Pancreas (tissue), 10 donors: ENCODE measurements at regions not wholly inside any gene's neighbourhood (a gene's known extent, or its start where the extent isn't known, plus 50 kb on each side); places are given as distances from the start of the nearest gene placed in this dataset.

Experiments used
- ATAC-seq, 4 donors: fragments of 200-7000 bp; cut with Tn5 transposase; one replicate each; pipeline versions ENCODE4 v1.8.0 to v1.9.1; 2020; ENCODE audit warnings: mild to moderate bottlenecking in 4 of 4, moderate library complexity in 4 of 4
- DNase-seq, 6 donors: peaks; one replicate each; pipeline ENCODE4 v3.0.0-alpha.2; 2020
- FAIRE-seq: peaks from 2 replicates; lab custom pipeline; 2012; peaks lifted over from hg19 to GRCh38; lab: Jason Lieb, UNC
- H3K27ac ChIP-seq, 4 donors: fragments of 200-600 bp; sonication (generic); 1 replicate in 3 of 4; 2 replicates in 1 of 4; pipeline versions ENCODE4 v1.5.0 to v1.8.0; 2020
- H3K27me3 ChIP-seq, 4 donors: fragments of 200-600 bp; one replicate each; pipeline ENCODE4 v1.8.0; 2021
- H3K36me3 ChIP-seq, 3 donors: fragments of 200-600 bp; sonication (generic) in 1 of 3; one replicate each; pipeline versions ENCODE4 v1.5.0 to v1.8.0; 2020 to 2021
- H3K4me1 ChIP-seq, 3 donors: fragments of 200-600 bp; one replicate each; pipeline ENCODE4 v1.8.0; 2021
- H3K4me3 ChIP-seq, 4 donors: fragments of 200-600 bp; sonication (generic) in 2 of 4; one replicate each; pipeline versions ENCODE4 v1.5.0 to v1.8.0; 2020 to 2021
- H3K9me3 ChIP-seq, 4 donors: fragments of 200-600 bp; one replicate each; pipeline ENCODE4 v1.8.0; 2021
- WGBS, 2 donors: extraction: QIAGEN DNeasy Blood & Tissue Kit; methylation state at CpG; one replicate each; pipeline ENCODE4 v1.1.7; 2013; 5-methylcytosine and 5-hydroxymethylcytosine counted together
- intact Hi-C, 3 donors: fragments of 100-400 bp; cut with DNase I; formaldehyde crosslinking; loops; one replicate each; pipeline versions ENCODE4 v1.11.1 to v1.14.2; 2022
- TF ChIP-seq, protein P1 (sequence below), 4 donors: fragments of 200-600 bp; sonication (generic) in 3 of 4; IDR thresholded peaks; one replicate each; pipeline versions ENCODE4 v1.5.0 to v1.8.0; 2021; ENCODE audit warnings: antibody characterized with exemption in 4 of 4
- donor health status: healthy with polysubstance abuse.
- donor health status: DM: no; HTN: no; CAD: no; lungs with moderate emphysema.
- donor health status: DM: no; HTN: no; CAD: no.
- donor health status: control.
- donor health status: control.
- donor health status: Bipolar disorder and iron deficiency.
- donor health status: DM: yes; HTN: yes; CAD: no.
- donor health status: DM: no; HTN: no; CAD: no.
- donor health status: DM: no; HTN: no; CAD: no.
- donor health status: DM: yes; HTN: yes; CAD: no.

DNA sequence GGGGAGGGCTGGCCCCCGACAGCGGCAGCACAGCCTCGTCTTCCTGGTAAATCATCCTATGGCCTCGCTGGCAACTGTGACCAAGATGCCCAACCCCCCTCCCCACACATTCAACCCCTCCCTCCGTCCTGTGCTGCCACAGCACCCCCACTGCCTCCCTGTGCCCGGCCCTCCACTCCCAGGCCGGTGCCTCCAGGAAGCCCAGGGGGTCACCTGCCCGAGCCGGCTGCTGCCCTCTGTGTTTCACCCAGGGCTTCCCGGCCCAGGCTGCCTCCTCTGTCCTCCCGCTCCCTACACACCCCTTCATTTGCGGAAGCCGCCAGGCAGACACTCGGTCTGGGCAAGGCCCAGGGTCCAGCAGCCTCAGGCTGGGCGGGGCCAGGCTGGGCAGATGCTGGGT, 188.6 kb downstream of the RBFOX3 start:
- FAIRE-seq (no peak), DNase-seq (no peak), ATAC-seq (no peak)
- WGBS, 2 donors = 41 to 59% methylated on average over 14 to 15 of the region's 15 CpGs
- no peaks in the 10 kb centered on the region for H3K4me1 ChIP-seq
- no peaks in the 10 kb centered on the region for H3K36me3 ChIP-seq
- H3K27ac ChIP-seq = no peak overlapping the region
- TF ChIP-seq, protein P1, sequence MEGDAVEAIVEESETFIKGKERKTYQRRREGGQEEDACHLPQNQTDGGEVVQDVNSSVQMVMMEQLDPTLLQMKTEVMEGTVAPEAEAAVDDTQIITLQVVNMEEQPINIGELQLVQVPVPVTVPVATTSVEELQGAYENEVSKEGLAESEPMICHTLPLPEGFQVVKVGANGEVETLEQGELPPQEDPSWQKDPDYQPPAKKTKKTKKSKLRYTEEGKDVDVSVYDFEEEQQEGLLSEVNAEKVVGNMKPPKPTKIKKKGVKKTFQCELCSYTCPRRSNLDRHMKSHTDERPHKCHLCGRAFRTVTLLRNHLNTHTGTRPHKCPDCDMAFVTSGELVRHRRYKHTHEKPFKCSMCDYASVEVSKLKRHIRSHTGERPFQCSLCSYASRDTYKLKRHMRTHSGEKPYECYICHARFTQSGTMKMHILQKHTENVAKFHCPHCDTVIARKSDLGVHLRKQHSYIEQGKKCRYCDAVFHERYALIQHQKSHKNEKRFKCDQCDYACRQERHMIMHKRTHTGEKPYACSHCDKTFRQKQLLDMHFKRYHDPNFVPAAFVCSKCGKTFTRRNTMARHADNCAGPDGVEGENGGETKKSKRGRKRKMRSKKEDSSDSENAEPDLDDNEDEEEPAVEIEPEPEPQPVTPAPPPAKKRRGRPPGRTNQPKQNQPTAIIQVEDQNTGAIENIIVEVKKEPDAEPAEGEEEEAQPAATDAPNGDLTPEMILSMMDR (IDR thresholded peaks at IDR 0.05) = no peak
- intact Hi-C loops = no loop called here
- H3K9me3 ChIP-seq = no peaks in the 10 kb centered on the region
- H3K27me3 ChIP-seq = no peaks in the 10 kb centered on the region
- no peak overlapping the region for H3K4me3 ChIP-seq

DNA sequence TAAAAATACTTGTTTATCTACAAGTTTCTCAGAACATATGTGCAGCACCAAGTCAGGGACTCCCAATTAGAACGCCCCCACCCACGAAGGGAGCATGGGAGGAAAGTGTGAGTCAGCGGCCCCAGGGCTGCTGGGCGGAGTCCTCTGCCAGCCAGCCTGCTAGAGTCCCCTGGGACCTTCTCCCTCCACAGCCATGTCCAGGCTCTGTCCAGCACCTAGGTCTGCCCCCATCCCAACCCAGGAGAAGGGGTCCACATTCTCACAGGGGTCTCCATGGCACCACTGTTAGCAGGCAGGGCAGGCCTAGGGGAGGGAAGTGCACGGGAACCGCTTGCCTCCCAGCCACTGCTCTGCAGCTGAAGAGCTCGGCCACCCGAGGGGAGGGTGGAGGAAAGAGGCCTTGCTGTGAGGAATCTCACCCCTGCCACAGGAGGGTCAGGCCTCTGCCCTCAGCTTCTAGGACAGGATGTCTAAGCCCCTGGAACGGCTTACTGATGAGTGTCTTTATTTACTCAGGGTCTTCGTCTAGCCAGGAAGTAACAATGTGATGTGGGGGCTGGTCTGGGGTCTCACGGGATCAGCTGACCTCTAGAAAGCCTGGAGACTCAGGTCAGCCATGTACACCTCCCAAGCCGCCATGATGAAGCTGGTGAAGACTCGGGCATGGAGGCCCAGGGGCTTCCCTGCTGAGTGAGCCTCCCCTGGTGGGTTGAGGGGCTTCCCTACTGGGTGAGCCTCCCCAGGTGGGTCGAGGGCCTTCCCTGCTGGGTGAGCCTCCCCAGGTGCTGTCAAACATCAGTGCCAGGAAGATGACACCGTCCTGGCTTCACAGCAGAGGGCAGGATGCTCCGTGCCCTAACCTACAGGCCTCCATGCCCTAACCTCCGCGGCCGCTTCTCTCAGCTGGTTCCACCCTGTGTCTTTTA, 190.3 kb downstream of the RBFOX3 start:
- DNase-seq (no peak), FAIRE-seq (no peak), ATAC-seq (no peak)
- no peaks in the 10 kb centered on the region for H3K27me3 ChIP-seq
- H3K9me3 ChIP-seq = no peaks in the 10 kb centered on the region
- TF ChIP-seq, protein P1 (IDR thresholded peaks at IDR 0.05) = no peak
- H3K27ac ChIP-seq = no peak overlapping the region
- no peaks in the 10 kb centered on the region for H3K36me3 ChIP-seq
- no peak overlapping the region for H3K4me3 ChIP-seq
- WGBS, 2 donors = 40 to 48% methylated on average over 19 of the region's 19 CpGs
- no peaks in the 10 kb centered on the region for H3K4me1 ChIP-seq
- intact Hi-C loops = no loop called here

GRCh38 chr17:79417476-79417988, 193.3 kb downstream of the RBFOX3 start:
- ATAC-seq = no peak
- FAIRE-seq = no peak
- Histone ChIP-seq H3K27me3 (peaks cover 0 to 10% (median 0%) of the 10 kb centered on the region in 4 donors), H3K9me3 (no peaks in the 10 kb centered on the region), H3K4me3 (no peak overlapping the region), H3K27ac (no peak overlapping the region), H3K36me3 (no peaks in the 10 kb centered on the region), H3K4me1 (no peaks in the 10 kb centered on the region)
- TF ChIP-seq, protein P1 (IDR thresholded peaks at IDR 0.05) = no peak
- DNase-seq = no peak
- 63 to 73% methylated on average over 14 of the region's 14 CpGs for WGBS, 2 donors
- intact Hi-C loops = no loop called here

DNA sequence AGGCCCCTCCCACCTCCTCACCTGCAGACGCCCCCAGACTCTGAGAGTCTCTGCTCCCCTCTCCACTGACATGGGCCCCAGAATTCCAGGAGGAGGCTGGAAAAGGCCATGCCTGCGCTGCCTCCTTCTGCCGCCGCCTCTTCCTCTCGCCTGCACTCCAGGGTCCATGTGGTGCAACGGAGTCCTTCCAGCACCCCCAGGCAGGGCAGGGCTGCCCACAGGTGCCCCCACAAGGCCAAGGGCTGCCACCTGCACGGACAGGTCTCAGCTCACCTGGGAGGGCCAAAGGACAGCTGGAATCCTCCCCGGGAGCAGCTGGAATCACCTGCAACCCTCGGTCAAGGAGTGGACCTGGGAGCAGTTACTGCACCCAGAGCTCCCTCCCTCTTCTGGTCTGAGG, 194.9 kb downstream of the RBFOX3 start:
- TF ChIP-seq, protein P1 (IDR thresholded peaks at IDR 0.05) = no peak
- intact Hi-C loops = no loop called here
- DNase-seq (peak in 1 of 6 donors; percentile 44), FAIRE-seq (no peak), ATAC-seq (no peak)
- Histone ChIP-seq H3K27ac (no peak overlapping the region), H3K27me3 (peaks cover 0 to 10% (median 0%) of the 10 kb centered on the region in 4 donors), H3K36me3 (no peaks in the 10 kb centered on the region), H3K4me1 (no peaks in the 10 kb centered on the region), H3K9me3 (no peaks in the 10 kb centered on the region), H3K4me3 (no peak overlapping the region)
- 51 to 59% methylated on average over 9 of the region's 9 CpGs for WGBS, 2 donors

DNA sequence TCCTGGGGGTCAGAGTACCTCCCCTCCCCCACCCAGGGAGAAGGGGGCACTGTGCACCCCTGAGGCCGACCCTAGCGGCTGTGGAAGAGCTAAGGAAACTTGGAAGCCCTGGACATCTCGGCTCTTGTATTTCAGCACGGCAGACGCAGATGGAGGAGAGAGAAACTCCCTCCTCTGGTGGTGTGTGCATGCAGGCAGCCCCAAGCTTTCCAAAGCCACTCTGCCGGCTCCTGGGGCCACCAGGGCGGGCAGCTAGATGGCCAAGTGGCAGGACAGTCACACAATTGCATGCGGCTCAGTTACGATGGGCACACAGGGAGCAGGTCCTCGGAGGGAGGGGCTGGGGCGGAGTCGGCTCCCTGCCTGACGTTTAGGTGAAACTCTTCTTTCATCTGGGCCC, 195.5 kb downstream of the RBFOX3 start:
- no peaks in the 10 kb centered on the region for H3K4me1 ChIP-seq
- H3K9me3 ChIP-seq = no peaks in the 10 kb centered on the region
- FAIRE-seq = no peak
- DNase-seq = peak in 1 of 6 donors; percentile 45
- no peak overlapping the region for H3K27ac ChIP-seq
- H3K36me3 ChIP-seq = no peaks in the 10 kb centered on the region
- 24 to 27% methylated on average over 13 of the region's 13 CpGs for WGBS, 2 donors
- TF ChIP-seq, protein P1 (IDR thresholded peaks at IDR 0.05) = no peak
- H3K4me3 ChIP-seq = no peak overlapping the region
- ATAC-seq = no peak
- peaks cover 0 to 10% (median 0%) of the 10 kb centered on the region in 4 donors for H3K27me3 ChIP-seq
- intact Hi-C loops = no loop called here
